Loucy (cell line): ENCODE measurements at regions not wholly inside any gene's neighbourhood (a gene's known extent, or its start where the extent isn't known, plus 50 kb on each side); places are given as distances from the start of the nearest gene placed in this dataset.

ENCODE experiments used
- H2AFZ ChIP-seq: fragments of 200-600 bp; sonication (generic); 2 replicates; pipeline ENCODE4 v1.6.0; 2016; ENCODE audit warnings: antibody characterized with exemption, mild to moderate bottlenecking, low read length, moderate library complexity
- H3F3A ChIP-seq: fragments of 200-600 bp; 2 replicates; pipeline ENCODE4 v1.6.0; 2016; ENCODE audit warnings: antibody characterized with exemption, low read depth, mild to moderate bottlenecking
- H3K27me3 ChIP-seq: fragments of 200-600 bp; sonication (generic); 2 replicates; pipeline ENCODE4 v1.6.1; 2014; ENCODE audit warnings: low read length, mild to moderate bottlenecking; ENCODE audit not compliant: insufficient read depth, poor library complexity, severe bottlenecking
- H3K36me3 ChIP-seq: fragments of 200-600 bp; sonication (generic); 2 replicates; pipeline ENCODE4 v1.6.1; 2016; ENCODE audit warnings: low read length; ENCODE audit not compliant: insufficient read depth
- H3K4me1 ChIP-seq: fragments of 200-600 bp; sonication (generic); 2 replicates; pipeline ENCODE4 v1.5.1; 2014; ENCODE audit warnings: low read length, mild to moderate bottlenecking; ENCODE audit not compliant: insufficient read depth, poor library complexity, severe bottlenecking
- H3K4me2 ChIP-seq: fragments of 200-600 bp; sonication (generic); 2 replicates; pipeline ENCODE4 v1.6.0; 2014; ENCODE audit warnings: antibody characterized with exemption, low read length, low read depth, mild to moderate bottlenecking; ENCODE audit not compliant: poor library complexity, severe bottlenecking
- H3K4me3 ChIP-seq: fragments of 200-600 bp; sonication (generic); 2 replicates; pipeline ENCODE4 v1.5.1; 2014; ENCODE audit warnings: low read length, mild to moderate bottlenecking, mixed read lengths; ENCODE audit not compliant: poor library complexity, severe bottlenecking
- H3K79me2 ChIP-seq: fragments of 200-600 bp; sonication (generic); 2 replicates; pipeline ENCODE4 v1.6.1; 2014; ENCODE audit warnings: low read length; ENCODE audit not compliant: insufficient read depth
- H3K9ac ChIP-seq: fragments of 200-600 bp; sonication (generic); 2 replicates; pipeline ENCODE4 v1.6.0; 2014; ENCODE audit warnings: mild to moderate bottlenecking, low read depth, low read length, moderate library complexity; ENCODE audit not compliant: poor library complexity, severe bottlenecking
- H3K9me2 ChIP-seq: fragments of 200-600 bp; sonication (generic); replicated peaks from 2 replicates; pipeline ENCODE4 v1.6.1; 2016; ENCODE audit warnings: low read depth, low read length, mixed read lengths
- H3K9me3 ChIP-seq: fragments of 200-600 bp; sonication (generic); 2 replicates; pipeline ENCODE4 v1.6.1; 2014; ENCODE audit warnings: mild to moderate bottlenecking, antibody characterized with exemption, low read length, low read depth; ENCODE audit not compliant: insufficient read depth
- H4K20me1 ChIP-seq: fragments of 200-600 bp; sonication (generic); 2 replicates; pipeline ENCODE4 v1.6.0; 2014; ENCODE audit warnings: antibody characterized with exemption, low read length, mild to moderate bottlenecking; ENCODE audit not compliant: insufficient read depth, poor library complexity, severe bottlenecking
- EZH2phosphoT487 ChIP-seq: fragments of 200-600 bp; IDR thresholded peaks from 2 replicates; pipeline ENCODE4 v1.6.1; 2018; ENCODE audit warnings: antibody characterized with exemption, mild to moderate bottlenecking, moderate library complexity, borderline replicate concordance
- TF ChIP-seq, protein P1 (sequence below): fragments of 200-600 bp; sonication (generic); conservative IDR thresholded peaks from 2 replicates; pipeline ENCODE4 v1.5.1; 2014; ENCODE audit warnings: mild to moderate bottlenecking, antibody characterized with exemption, low read length

DNA sequence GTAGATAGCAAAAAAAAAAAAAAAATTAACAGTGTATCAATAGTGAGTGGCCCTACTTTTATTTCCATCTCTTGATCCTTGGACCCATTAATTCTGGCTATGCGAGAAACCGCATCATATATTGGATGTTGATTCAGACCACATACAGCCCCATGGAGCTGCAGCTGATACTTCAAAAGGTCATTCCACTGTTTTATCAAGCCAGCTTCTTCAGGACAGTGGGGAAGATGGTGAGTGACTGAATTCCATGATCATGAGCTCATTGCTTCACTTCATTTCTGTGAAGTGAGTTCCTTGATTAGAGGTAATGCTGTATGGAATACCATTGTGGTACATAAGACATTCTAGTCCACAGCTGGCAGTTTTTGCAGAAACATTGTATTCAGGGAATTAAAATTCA is 222.9 kb upstream of the MEF2C start:
- H3K27me3 ChIP-seq = no peaks in the 10 kb centered on the region
- no peak overlapping the region for H3K9ac ChIP-seq
- H4K20me1 ChIP-seq = no peaks in the 10 kb centered on the region
- no peak for TF ChIP-seq EZH2phosphoT487
- H3F3A ChIP-seq = no peaks in the 10 kb centered on the region
- no peaks in the 10 kb centered on the region for H3K79me2 ChIP-seq
- no peak overlapping the region for H3K4me3 ChIP-seq
- no peaks in the 10 kb centered on the region for H3K36me3 ChIP-seq
- H3K9me3 ChIP-seq = no peaks in the 10 kb centered on the region
- H3K4me2 ChIP-seq = no peak overlapping the region
- H2AFZ ChIP-seq = no peak overlapping the region
- no peaks in the 10 kb centered on the region for H3K4me1 ChIP-seq
- H3K9me2 ChIP-seq = no peaks in the 10 kb centered on the region

DNA sequence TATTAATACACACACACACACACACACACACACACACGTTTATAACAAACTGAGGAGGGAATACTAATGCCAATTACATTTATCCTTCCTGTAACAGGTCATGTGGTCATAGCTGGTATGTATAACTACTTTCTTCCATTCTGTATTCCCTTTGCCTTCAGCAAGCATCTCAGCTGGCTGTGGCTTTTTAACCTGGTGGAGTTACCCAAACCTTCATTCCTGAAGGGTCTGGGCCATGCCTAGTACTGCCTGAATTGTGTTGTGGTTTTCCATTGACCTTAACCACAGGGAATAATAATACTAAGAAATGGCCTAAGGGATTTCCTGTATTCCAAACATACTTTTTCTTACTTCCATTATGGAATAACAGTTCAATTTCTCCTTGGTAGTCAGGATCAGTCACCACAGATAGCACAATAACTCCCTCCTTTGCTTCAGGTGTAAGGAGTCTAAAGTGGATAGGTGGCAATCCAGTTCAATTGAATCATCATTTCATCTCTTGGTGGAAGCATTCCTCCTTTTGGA is 222.2 kb upstream of the MEF2C start:
- Histone ChIP-seq H3K79me2 (no peaks in the 10 kb centered on the region), H2AFZ (no peak overlapping the region), H3K4me1 (no peaks in the 10 kb centered on the region), H3K9me2 (no peaks in the 10 kb centered on the region), H3K4me2 (no peak overlapping the region), H4K20me1 (no peaks in the 10 kb centered on the region), H3K27me3 (no peaks in the 10 kb centered on the region), H3F3A (no peaks in the 10 kb centered on the region), H3K4me3 (no peak overlapping the region), H3K36me3 (no peaks in the 10 kb centered on the region), H3K9ac (no peak overlapping the region), H3K9me3 (no peaks in the 10 kb centered on the region)
- TF ChIP-seq EZH2phosphoT487 = no peak
- TF ChIP-seq, protein P1, sequence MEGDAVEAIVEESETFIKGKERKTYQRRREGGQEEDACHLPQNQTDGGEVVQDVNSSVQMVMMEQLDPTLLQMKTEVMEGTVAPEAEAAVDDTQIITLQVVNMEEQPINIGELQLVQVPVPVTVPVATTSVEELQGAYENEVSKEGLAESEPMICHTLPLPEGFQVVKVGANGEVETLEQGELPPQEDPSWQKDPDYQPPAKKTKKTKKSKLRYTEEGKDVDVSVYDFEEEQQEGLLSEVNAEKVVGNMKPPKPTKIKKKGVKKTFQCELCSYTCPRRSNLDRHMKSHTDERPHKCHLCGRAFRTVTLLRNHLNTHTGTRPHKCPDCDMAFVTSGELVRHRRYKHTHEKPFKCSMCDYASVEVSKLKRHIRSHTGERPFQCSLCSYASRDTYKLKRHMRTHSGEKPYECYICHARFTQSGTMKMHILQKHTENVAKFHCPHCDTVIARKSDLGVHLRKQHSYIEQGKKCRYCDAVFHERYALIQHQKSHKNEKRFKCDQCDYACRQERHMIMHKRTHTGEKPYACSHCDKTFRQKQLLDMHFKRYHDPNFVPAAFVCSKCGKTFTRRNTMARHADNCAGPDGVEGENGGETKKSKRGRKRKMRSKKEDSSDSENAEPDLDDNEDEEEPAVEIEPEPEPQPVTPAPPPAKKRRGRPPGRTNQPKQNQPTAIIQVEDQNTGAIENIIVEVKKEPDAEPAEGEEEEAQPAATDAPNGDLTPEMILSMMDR = no peak

DNA sequence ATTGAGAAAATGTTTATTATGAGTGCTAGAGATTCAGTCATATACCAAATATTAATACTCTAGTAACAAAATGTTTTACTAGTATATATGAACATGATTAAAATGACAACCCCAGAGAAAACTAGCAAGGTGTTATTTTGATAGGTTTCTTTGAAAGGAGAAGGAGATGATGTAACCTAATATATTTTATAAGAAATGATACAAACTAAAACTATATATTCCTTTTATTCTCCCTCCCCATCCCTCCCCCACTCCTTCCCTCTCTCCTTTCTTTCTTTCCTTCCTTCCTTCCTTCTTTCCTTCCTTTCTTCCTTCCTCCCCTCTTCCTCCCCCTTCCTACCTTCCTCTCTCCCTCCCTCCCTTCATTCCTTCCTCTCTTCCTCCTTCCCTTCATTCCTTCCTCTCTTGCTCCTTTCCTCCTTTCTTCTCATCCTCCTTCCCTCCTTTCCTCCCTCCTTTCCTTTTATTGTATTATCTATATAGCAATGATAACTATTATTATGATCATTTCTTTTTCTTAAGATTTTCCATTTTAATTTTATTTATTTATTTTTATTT is 215.3 kb upstream of the MEF2C start:
- Histone ChIP-seq H3K79me2 (no peaks in the 10 kb centered on the region), H3K36me3 (no peaks in the 10 kb centered on the region), H2AFZ (no peak overlapping the region), H3K4me3 (no peak overlapping the region), H3K9me2 (no peaks in the 10 kb centered on the region), H3K9me3 (no peaks in the 10 kb centered on the region), H3K4me2 (no peak overlapping the region), H3F3A (no peaks in the 10 kb centered on the region), H3K27me3 (no peaks in the 10 kb centered on the region), H3K9ac (no peak overlapping the region), H3K4me1 (no peaks in the 10 kb centered on the region), H4K20me1 (no peaks in the 10 kb centered on the region)
- TF ChIP-seq, protein P1 = no peak
- TF ChIP-seq EZH2phosphoT487 = no peak

DNA sequence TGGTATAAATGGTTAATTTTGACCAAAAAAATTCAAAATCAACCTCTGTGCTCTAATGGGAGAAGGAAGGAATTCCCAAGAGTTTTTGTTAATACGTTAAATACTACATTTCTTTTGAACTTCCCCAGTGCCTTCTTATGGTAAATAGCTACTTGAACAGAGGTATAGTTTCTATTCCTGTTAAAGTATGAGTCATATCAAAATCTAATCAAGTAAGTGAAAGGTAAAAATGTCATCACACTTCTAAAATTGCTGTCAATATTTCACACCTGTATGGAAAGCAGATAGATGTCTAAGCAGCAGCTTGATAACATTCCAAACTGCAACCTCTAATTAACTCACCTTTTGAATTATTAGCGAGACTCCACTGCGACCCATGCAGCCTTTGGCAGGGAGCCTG is 214.1 kb upstream of the MEF2C start:
- Histone ChIP-seq H3K27me3 (no peaks in the 10 kb centered on the region), H3K9me2 (no peaks in the 10 kb centered on the region), H2AFZ (no peak overlapping the region), H3K4me2 (no peak overlapping the region), H3K79me2 (no peaks in the 10 kb centered on the region), H3K36me3 (no peaks in the 10 kb centered on the region), H3K4me3 (no peak overlapping the region), H4K20me1 (no peaks in the 10 kb centered on the region), H3K4me1 (no peaks in the 10 kb centered on the region), H3K9me3 (no peaks in the 10 kb centered on the region), H3K9ac (no peak overlapping the region), H3F3A (no peaks in the 10 kb centered on the region)
- TF ChIP-seq, protein P1 = no peak
- TF ChIP-seq EZH2phosphoT487 = no peak
